Endothelial cell of umbilical vein (primary cell): ENCODE measurements at regions not wholly inside any gene's neighbourhood (a gene's known extent, or its start where the extent isn't known, plus 50 kb on each side); places are given as distances from the start of the nearest gene placed in this dataset.

Experiments
- BruUV-seq: library from RNA; stranded (reverse); fragments of 400-500 nt; replicated peaks from 2 replicates; lab custom pipeline; 2021; lab: Mats Ljungman, UMichigan
- CTCF ChIA-PET: fragments of 300-600, 350-600 bp; sonication (Branson Sonifier 250); formaldehyde crosslinking; loops from one replicate; lab custom pipeline; 2021; ENCODE audit warnings: antibody characterized with exemption, inconsistent platforms; lab: Charles Lee
- POLR2A ChIA-PET: fragments of 300-600, 350-600 bp; sonication (Branson Sonifier 250); formaldehyde crosslinking; loops from one replicate; lab custom pipeline; 2021; ENCODE audit warnings: antibody characterized with exemption, inconsistent platforms; lab: Charles Lee
- DNase-seq: peaks from one replicate; pipeline ENCODE4 v3.0.0-alpha.2; 2011; ENCODE audit warnings: low read depth, low spot score
- FAIRE-seq: peaks from 2 replicates; lab custom pipeline; 2011; peaks lifted over from hg19 to GRCh38; lab: Jason Lieb, UNC
- H2AFZ ChIP-seq: 2 replicates; pipeline ENCODE4 v1.6.0; 2012; ENCODE audit warnings: low read depth, low read length, control low read depth, inconsistent platforms
- H3K27ac ChIP-seq: 2 replicates; pipeline ENCODE4 v1.5.1; 2011; ENCODE audit warnings: low read depth, mild to moderate bottlenecking, control low read depth, low read length, moderate library complexity; ENCODE audit not compliant: insufficient read depth
- H3K27me3 ChIP-seq, 2 experiments: 2 replicates each; pipeline versions ENCODE4 v1.6.0 to v1.6.1; 2011; ENCODE audit warnings: low read length in 2 of 2, mixed read lengths in 1 of 2; ENCODE audit not compliant: control insufficient read depth in 2 of 2, insufficient read depth in 2 of 2
- H3K36me3 ChIP-seq, 2 experiments: 2 replicates in 1 of 2; 3 replicates in 1 of 2; pipeline ENCODE4 v1.5.1; 2011; ENCODE audit warnings: low read length in 2 of 2, mild to moderate bottlenecking in 1 of 2, moderate library complexity in 1 of 2; ENCODE audit not compliant: control insufficient read depth in 2 of 2, insufficient read depth in 2 of 2; ENCODE audit errors: extremely low read depth in 1 of 2
- H3K4me1 ChIP-seq: 3 replicates; pipeline ENCODE4 v1.5.1; 2011; ENCODE audit warnings: mild to moderate bottlenecking, low read length; ENCODE audit not compliant: control insufficient read depth, insufficient read depth; ENCODE audit errors: extremely low read depth
- H3K4me2 ChIP-seq: 2 replicates; pipeline ENCODE4 v1.6.1; 2011; ENCODE audit warnings: low read length, control low read depth, mixed read lengths; ENCODE audit not compliant: insufficient read depth
- H3K4me3 ChIP-seq, 3 experiments: fragments of 200-600 bp in 1 of 3; sonication (generic), shearing (Covaris generic) in 1 of 3; replicated peaks in 1 of 3; 2 replicates each; pipeline ENCODE4 v1.5.1; 2011 to 2016; ENCODE audit warnings: control low read depth in 3 of 3, low read length in 3 of 3, mild to moderate bottlenecking in 2 of 3, inconsistent platforms in 1 of 3, low read depth in 1 of 3, moderate library complexity in 1 of 3; ENCODE audit not compliant: insufficient read depth in 1 of 3
- H3K79me2 ChIP-seq: 2 replicates; pipeline ENCODE4 v1.6.0; 2012; ENCODE audit warnings: low read length, inconsistent platforms; ENCODE audit not compliant: control insufficient read depth, insufficient read depth
- H3K9ac ChIP-seq: replicated peaks from 2 replicates; pipeline ENCODE3; 2011; ENCODE audit warnings: low read length, control low read depth; ENCODE audit not compliant: insufficient read depth; ENCODE audit errors: extremely low read depth
- H3K9me1 ChIP-seq: replicated peaks from 3 replicates; pipeline ENCODE4 v1.6.0; 2011; ENCODE audit warnings: mild to moderate bottlenecking, low read length; ENCODE audit not compliant: control insufficient read depth, insufficient read depth; ENCODE audit errors: extremely low read depth
- H3K9me3 ChIP-seq: replicated peaks from 2 replicates; pipeline ENCODE4 v1.5.1; 2012; ENCODE audit warnings: low read length, inconsistent platforms; ENCODE audit not compliant: control insufficient read depth, insufficient read depth
- H4K20me1 ChIP-seq: replicated peaks from 2 replicates; pipeline ENCODE3; 2011; ENCODE audit warnings: mild to moderate bottlenecking, low read length; ENCODE audit not compliant: control insufficient read depth, insufficient read depth; ENCODE audit errors: extremely low read depth
- EZH2 ChIP-seq: IDR thresholded peaks from 2 replicates; pipeline ENCODE4 v1.6.1; 2012; ENCODE audit warnings: borderline replicate concordance, low read depth, mild to moderate bottlenecking, moderate library complexity, low read length, inconsistent platforms; ENCODE audit not compliant: severe bottlenecking
- FOS ChIP-seq: IDR thresholded peaks from 2 replicates; pipeline ENCODE4 v1.6.1; 2011; ENCODE audit warnings: mild to moderate bottlenecking, low read length, moderate library complexity, borderline replicate concordance; ENCODE audit not compliant: insufficient read depth
- GATA2 ChIP-seq: IDR thresholded peaks from 2 replicates; pipeline ENCODE4 v1.7.0; 2011; ENCODE audit warnings: low read depth, mild to moderate bottlenecking, moderate library complexity, mixed read lengths, low read length; ENCODE audit not compliant: insufficient read length, insufficient read depth
- JUN ChIP-seq: IDR thresholded peaks from 2 replicates; pipeline ENCODE4 v1.6.1; 2011; ENCODE audit warnings: borderline replicate concordance, low read depth; ENCODE audit not compliant: insufficient read length, insufficient read depth
- MYC ChIP-seq: IDR thresholded peaks from one replicate; pipeline ENCODE4 v1.6.1; 2011; ENCODE audit warnings: mild to moderate bottlenecking, low read depth, low read length
- POLR2A ChIP-seq: IDR thresholded peaks from 2 replicates; pipeline ENCODE4 v1.6.1; 2012; ENCODE audit warnings: low read depth, mild to moderate bottlenecking, control low read depth, low read length
- POLR2AphosphoS5 ChIP-seq: IDR thresholded peaks from 2 replicates; pipeline ENCODE4 v1.6.1; 2012; ENCODE audit warnings: low read depth, mild to moderate bottlenecking, control low read depth, low read length, moderate library complexity; ENCODE audit not compliant: insufficient read depth
- dilution Hi-C: fragments of 300-500 bp; cut with MboI; formaldehyde crosslinking; loops from one replicate; pipeline ENCODE4 v1.15.0; 2019; ENCODE audit warnings: low sequenced_read_pairs; ENCODE audit not compliant: extremely low pct_ligation_motif_present
- intact Hi-C: fragments of 100-400 bp; cut with micrococcal nuclease; formaldehyde crosslinking; loops from one replicate; pipeline ENCODE4 v1.10.0; 2022
- TF ChIP-seq, protein P1 (sequence below), 2 donors: IDR thresholded peaks; 1 replicate in 1 of 2; 2 replicates in 1 of 2; pipeline ENCODE4 v1.5.1; 2011; ENCODE audit warnings: low read length in 2 of 2, mild to moderate bottlenecking in 2 of 2, moderate library complexity in 2 of 2, control low read depth in 1 of 2, inconsistent platforms in 1 of 2, low read depth in 1 of 2; ENCODE audit not compliant: insufficient read depth in 1 of 2; ENCODE audit errors: extremely low read depth in 1 of 2
- TF ChIP-seq, protein P2 (sequence below): IDR thresholded peaks from 2 replicates; pipeline ENCODE4 v1.6.1; 2011; ENCODE audit not compliant: insufficient read depth, insufficient read length

DNA sequence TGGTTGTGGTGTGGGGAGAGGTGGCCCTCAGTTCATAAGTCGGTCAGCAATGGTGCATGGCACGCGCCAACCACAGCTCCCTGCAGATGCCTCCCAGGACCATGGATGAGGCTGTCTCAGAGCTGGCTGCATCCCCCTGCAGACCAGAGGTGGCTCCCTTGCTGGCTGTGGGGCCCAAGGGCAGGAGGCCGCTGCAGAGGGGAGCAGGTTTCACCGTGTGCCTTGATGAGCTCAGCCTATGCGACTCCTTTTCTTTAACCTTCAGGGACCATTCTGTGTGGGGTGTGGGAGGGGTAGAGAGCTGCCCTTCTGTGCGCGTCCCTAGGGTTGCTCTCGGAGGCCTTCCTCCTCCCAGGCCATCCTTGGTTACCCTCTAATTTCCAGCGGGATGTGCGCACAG is 152.4 kb downstream of the ACTR3B start:
- H2AFZ ChIP-seq, result no peak overlapping the region
- POLR2A ChIA-PET, result no interaction called here
- DNase-seq (no peak), FAIRE-seq (no peak)
- H3K9ac ChIP-seq, result no peak overlapping the region
- H3K4me1 ChIP-seq, result no peaks in the 10 kb centered on the region
- H3K27me3 ChIP-seq, result no peaks in the 10 kb centered on the region
- no peaks in the 10 kb centered on the region for H3K9me1 ChIP-seq
- dilution Hi-C loops, result no loop called here
- H3K27ac ChIP-seq, result no peak overlapping the region
- H3K9me3 ChIP-seq, result peaks cover 2% of the 10 kb centered on the region
- no peaks in the 10 kb centered on the region for H3K79me2 ChIP-seq
- no peaks in the 10 kb centered on the region for H4K20me1 ChIP-seq
- TF ChIP-seq, protein P1, sequence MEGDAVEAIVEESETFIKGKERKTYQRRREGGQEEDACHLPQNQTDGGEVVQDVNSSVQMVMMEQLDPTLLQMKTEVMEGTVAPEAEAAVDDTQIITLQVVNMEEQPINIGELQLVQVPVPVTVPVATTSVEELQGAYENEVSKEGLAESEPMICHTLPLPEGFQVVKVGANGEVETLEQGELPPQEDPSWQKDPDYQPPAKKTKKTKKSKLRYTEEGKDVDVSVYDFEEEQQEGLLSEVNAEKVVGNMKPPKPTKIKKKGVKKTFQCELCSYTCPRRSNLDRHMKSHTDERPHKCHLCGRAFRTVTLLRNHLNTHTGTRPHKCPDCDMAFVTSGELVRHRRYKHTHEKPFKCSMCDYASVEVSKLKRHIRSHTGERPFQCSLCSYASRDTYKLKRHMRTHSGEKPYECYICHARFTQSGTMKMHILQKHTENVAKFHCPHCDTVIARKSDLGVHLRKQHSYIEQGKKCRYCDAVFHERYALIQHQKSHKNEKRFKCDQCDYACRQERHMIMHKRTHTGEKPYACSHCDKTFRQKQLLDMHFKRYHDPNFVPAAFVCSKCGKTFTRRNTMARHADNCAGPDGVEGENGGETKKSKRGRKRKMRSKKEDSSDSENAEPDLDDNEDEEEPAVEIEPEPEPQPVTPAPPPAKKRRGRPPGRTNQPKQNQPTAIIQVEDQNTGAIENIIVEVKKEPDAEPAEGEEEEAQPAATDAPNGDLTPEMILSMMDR (IDR thresholded peaks at IDR 0.05; ENCODE audit: extremely low read depth in 1 of 2, insufficient read depth in 1 of 2, low read depth in 1 of 2, low read length in 2 of 2), result no peak
- TF ChIP-seq, protein P2, sequence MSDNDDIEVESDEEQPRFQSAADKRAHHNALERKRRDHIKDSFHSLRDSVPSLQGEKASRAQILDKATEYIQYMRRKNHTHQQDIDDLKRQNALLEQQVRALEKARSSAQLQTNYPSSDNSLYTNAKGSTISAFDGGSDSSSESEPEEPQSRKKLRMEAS, result no peak
- no peak for TF ChIP-seq POLR2A
- no peak for TF ChIP-seq JUN
- intact Hi-C loops, result no loop called here
- H3K36me3 ChIP-seq, result no peaks in the 10 kb centered on the region
- CTCF ChIA-PET, result no interaction called here
- BruUV-seq, result no TSS peak
- H3K4me3 ChIP-seq, result no peak overlapping the region
- no peak overlapping the region for H3K4me2 ChIP-seq

DNA sequence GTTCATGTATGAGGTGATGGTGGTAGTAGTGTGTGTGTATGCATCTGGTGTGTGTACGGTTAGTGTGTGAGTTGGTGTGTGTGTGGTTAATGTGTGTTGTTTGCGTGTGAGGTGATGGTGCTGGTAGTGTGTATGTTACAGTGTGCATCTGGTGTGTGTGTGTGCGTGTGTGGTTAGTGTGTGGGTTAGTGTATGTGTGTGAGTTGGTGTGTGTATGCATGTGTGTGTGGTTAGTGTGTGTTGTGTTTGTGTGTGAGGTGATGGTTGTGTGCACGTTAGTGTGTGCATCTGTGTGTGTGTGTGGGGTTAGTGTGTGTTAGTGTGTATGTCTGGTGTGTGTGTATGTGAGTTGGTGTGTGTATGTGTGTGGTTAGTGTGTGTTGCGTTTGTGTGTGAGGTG is 153.0 kb downstream of the ACTR3B start:
- no TSS peak for BruUV-seq
- Histone ChIP-seq H3K4me2 (no peak overlapping the region), H3K4me3 (no peak overlapping the region), H3K27me3 (no peaks in the 10 kb centered on the region), H2AFZ (no peak overlapping the region), H3K79me2 (no peaks in the 10 kb centered on the region), H3K27ac (no peak overlapping the region), H3K9me1 (no peaks in the 10 kb centered on the region), H3K9me3 (peaks cover 2% of the 10 kb centered on the region), H3K4me1 (no peaks in the 10 kb centered on the region), H3K36me3 (no peaks in the 10 kb centered on the region), H3K9ac (no peak overlapping the region), H4K20me1 (no peaks in the 10 kb centered on the region)
- DNase-seq (no peak), FAIRE-seq (no peak)
- ChIA-PET POLR2A (no interaction called here), CTCF (no interaction called here)
- intact Hi-C loops, result no loop called here
- no peak for TF ChIP-seq POLR2AphosphoS5
- no peak for TF ChIP-seq GATA2
- TF ChIP-seq FOS, result no peak
- TF ChIP-seq JUN, result no peak
- no peak for TF ChIP-seq MYC
- TF ChIP-seq POLR2A, result no peak
- TF ChIP-seq EZH2, result no peak
- TF ChIP-seq, protein P2, result no peak
- TF ChIP-seq, protein P1 (IDR thresholded peaks at IDR 0.05; ENCODE audit: extremely low read depth in 1 of 2, insufficient read depth in 1 of 2, low read depth in 1 of 2, low read length in 2 of 2), result no peak
- dilution Hi-C loops, result no loop called here
